Endometrium (tissue), 2 donors: ENCODE measurements at regions not wholly inside any gene's neighbourhood (a gene's known extent, or its start where the extent isn't known, plus 50 kb on each side); places are given as distances from the start of the nearest gene placed in this dataset.

ENCODE experiments used
- FAIRE-seq: peaks from 2 replicates; lab custom pipeline; 2012; peaks lifted over from hg19 to GRCh38; lab: Jason Lieb, UNC
- donor health status: control.
- donor health status: control.

DNA sequence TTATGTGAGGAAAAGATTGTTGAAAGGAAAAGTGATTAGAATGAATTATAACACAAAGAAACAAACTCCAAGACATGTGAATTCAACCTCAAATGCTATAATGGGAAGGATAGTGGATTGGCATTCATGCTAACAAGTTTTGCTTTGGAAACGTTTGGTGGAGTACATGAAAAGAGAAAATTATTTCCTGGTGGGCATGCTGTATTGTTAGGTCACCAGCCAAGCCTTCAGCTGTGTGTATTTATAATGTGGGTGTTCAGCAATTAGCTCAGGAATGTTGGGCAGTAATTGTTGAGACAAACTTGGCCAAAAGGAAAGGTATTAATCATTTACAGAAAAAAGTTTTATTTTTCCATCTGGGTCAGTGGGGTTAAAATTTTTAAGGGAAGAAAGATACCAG lies 198.9 kb upstream of the ARSJ start:
- FAIRE-seq, result peak; percentile 50

GRCh38 chr4:114180481-114180880 lies 201.0 kb upstream of the ARSJ start:
- no peak for FAIRE-seq

- no peak for FAIRE-seq
These were observed 205.5 kb upstream of the ARSJ start for GRCh38 chr4:114184901-114185300.

- no peak for FAIRE-seq
These were observed 208.1 kb upstream of the ARSJ start for GRCh38 chr4:114187592-114187991.

- peak; percentile 57 for FAIRE-seq
These were observed 212.0 kb upstream of the ARSJ start for GRCh38 chr4:114191496-114191895.

- no peak for FAIRE-seq
These were observed 213.4 kb upstream of the ARSJ start for GRCh38 chr4:114192854-114193253.

DNA sequence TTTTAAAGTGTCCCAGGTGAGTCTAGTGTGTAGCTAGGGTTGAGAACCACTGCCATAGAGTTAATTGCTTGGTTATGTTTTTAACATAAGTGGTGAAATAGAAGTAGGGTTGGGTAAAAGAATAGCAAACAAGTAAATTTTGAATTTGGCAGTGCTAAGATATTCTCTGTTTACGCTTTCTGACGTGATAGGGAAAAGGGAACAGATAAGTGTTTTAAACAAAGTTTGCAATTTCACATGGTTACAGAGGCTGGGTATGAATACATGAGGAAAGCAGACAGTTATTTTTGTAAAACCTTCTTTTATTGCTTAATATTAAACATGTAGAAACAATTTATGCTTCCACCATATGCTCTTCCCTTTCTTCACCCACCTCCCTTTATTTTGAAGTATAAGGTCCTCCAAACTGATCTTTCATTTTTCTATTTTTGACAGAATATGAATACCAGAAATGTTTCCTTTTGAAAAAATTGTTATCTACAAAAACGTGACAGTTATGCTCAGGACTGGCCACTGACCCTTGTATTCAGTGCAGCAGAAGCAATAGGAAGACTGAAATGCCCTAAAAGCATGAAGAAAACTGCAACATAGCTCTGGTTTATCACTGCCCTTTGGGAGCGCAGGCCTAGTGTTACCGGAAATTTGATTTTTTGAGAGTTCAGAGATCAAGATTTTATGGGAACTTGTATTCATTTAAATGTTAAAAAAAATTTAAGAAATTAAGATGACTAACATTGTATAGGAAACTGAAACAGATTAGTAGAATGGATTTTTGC lies 214.4 kb upstream of the ARSJ start:
- no peak for FAIRE-seq

GRCh38 chr4:114196606-114197005 lies 217.2 kb upstream of the ARSJ start:
- FAIRE-seq, result no peak

DNA sequence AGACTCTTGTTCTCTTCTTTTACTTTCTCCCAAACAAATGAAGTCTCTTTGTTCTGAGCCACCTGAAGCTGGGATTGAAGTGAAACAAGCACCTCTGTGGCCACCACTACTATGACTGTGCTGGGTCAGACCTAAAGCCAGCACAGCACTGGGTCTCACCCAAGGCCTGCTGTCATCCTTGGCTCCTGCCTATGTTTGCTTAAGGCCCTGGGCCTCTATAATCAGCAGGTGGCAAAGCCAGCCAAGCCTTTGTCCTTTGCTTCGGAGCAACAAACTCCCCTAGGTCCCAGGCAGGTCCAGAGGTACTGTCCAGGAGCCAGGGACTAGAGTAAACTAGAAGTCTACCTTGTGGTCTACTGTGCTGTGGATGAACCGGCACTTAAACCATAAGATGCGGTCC lies 220.6 kb upstream of the ARSJ start:
- no peak for FAIRE-seq

- FAIRE-seq, result no peak
These were observed 225.8 kb upstream of the ARSJ start for GRCh38 chr4:114205261-114205660.

GRCh38 chr4:114208574-114209151 lies 229.2 kb upstream of the ARSJ start:
- FAIRE-seq, result no peak

- no peak for FAIRE-seq
These were observed 230.1 kb upstream of the ARSJ start for GRCh38 chr4:114209584-114209983.

DNA sequence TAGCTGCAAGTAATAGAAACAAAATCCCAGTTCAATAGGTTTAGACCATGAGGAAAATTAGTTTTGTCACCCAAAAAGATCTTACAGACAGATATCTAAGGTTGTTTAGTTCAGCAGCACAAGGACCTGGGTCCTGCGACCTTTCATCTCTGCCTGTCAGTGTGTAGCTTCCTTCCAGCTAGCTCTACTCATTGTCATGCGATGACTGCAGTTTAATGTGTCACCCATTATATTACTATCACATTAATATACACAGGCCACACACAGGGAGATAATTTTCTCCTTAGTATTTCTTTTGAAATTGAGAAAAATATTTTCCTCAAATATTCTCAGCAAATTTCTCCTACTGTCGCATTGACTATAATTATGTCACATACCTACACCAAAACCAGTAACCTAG lies 232.1 kb upstream of the ARSJ start:
- FAIRE-seq, result no peak

DNA sequence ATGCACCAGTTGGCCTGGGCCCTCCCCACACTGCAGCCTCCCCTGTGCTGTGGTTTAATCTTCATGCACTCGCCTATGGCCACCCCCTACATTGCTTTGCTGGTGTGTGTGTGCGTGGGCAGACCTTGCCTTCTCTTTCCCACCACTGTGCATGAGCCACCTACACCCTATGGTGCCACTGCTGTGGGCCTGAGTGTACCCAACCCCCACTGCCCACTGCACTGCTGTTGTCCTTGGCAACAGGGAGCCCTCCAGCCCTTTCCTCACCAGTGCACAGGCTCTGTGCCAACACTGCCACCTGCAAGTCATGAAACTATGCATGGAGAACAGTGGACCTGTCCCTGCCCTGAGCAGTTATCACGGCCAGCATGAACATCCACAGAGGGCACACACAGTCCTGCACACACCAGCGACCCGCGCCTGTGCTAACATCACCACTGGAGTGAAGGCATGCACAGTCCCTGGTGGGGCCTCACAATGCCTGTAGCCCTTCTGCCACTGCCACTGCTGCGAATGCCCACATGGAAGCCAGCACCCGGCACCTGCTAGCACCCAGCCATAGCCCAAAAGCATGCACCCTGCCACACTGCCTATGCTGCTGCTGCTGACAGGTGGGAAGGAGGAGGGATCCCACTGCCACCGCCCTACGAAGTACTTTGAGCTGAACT lies 237.8 kb upstream of the ARSJ start:
- FAIRE-seq, result no peak

DNA sequence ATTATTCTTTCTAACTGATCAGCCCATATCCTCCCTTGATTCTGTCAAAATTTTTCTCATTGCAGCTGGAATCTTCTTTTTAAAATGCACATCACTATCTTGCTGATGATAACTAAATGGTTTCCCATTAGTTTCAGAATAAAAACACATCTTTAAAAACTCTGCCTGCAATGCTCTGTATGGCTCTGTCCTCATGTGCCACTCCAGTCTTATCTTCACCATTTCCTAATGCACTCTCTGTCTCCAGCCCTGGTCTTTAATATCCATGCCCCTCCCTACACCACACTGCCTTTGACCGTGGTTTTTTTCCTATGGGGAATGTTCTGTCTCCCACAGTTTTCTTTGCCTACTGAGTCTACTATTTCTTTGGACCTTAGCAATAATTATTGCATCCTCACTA lies 244.1 kb upstream of the ARSJ start:
- FAIRE-seq, result no peak

DNA sequence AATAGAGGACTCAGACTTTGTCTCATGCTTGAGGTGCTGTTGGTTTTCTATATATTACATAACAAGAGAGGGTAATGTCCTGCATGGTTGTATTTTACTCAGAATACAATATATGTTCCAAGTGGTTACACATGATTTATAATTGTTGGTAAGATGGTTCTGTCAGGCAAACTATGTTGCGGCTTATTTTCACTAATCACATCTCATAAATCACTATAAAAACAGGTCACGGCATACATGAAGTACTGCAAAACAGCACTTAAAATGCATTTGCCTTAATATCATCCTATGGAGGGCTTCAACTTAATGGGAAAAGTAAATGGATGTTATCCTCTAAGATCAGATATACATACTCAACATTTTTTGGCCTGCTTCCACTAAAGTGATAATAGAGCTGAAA lies 246.0 kb upstream of the ARSJ start:
- FAIRE-seq, result no peak

DNA sequence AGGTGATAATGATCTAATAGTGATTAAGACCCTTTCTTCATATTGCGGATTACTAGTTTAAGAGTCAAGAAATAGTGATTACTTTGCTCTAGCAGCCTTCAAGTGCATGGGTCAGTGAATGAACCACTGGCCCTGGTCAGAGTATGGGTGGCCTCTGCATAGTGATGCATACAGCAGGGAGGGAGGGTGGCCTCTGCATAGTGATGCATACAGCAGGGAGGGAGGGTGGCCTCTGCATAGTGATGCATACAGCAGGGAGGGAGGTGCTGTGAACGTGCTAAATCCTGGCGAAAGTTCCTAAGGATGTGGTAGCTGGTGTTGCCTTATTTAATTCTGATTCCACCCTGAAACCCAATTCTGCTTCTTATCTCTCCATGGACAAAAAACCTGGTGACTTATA lies 246.7 kb upstream of the ARSJ start:
- no peak for FAIRE-seq

DNA sequence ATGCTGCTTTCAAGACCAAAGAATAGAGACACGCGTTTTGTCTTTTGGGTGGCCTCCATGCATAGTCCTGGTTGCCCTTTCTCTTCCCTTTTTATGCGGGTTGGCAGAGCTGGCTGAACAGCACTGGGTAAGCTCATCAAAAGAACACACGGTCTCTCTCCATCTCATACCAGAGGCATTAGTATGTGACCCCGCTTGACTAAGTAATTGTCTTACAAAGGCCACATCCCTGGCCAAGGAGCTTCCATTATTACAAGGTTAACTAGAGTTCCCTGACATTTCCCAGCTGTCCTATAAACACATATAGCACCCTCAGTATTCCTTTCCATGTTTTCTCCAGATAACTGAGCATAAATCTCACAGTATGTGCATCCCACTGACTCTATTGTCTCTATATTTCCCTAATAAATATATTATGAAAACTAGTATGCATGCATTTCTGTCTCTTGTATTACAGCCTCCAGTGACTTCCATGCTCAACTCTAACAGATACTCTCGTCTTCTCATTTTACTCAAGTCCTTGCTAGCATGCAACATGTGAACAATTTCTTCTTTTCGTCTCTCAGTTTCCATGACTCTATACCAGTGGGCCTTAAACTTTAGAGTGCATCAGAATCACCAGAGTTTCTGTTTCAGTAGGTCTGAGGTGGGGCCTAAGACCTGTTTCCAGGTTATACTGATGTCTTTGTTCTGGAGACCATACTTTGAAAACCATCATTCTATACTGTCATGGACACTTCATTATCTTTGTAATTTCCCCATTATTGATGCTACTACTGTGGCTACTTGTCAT lies 247.7 kb upstream of the ARSJ start:
- FAIRE-seq, result no peak

DNA sequence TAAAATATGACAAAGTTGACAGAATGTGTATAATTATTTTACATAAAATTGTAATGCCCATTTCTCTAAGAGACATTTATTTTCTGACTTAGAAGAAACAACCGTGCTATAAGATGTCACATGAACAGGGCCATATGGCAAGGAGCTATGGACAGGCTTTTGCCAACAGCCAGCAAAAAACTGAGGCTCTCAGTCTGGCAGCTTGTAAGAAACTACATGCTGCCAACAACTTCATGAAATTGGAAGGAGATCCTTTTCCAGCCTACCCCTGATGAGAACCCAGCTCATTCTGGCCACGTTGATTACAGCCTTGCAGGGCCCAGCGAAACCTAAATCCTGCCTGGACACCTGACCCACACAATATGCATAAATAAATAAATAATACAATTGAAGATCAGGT lies 250.3 kb upstream of the ARSJ start:
- no peak for FAIRE-seq

GRCh38 chr4:114236171-114236769 lies 256.8 kb upstream of the ARSJ start:
- FAIRE-seq, result no peak

DNA sequence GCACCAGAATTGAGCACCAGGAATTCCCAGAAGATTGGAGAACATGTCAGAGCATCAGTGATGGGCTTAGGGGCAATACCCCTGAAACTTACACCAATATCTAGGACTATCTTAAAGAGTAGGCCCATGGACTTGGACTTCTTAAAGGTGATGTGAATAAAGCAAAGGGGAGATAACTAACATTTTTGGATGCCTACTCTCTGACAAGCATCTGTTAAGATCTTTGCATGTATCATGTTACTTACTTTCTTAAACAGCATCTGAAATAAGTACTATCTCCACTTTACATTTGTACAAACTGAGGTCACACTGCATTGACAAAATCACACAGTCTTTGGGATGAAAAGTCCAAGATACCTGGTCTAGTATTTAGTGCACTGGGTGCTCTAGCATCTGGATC lies 258.6 kb upstream of the ARSJ start:
- FAIRE-seq, result no peak

- FAIRE-seq, result no peak
These were observed 270.1 kb upstream of the ARSJ start for GRCh38 chr4:114249561-114249960.
